ENCODE measurements at regions not wholly inside any gene's neighbourhood (a gene's known extent, or its start where the extent isn't known, plus 50 kb on each side); places are given as distances from the start of the nearest gene placed in this dataset.

GRCh38 chr12:59087691-59088090 lies 167.4 kb upstream of the LRIG3 start:
- TF ChIP-seq POLR2A (IDR thresholded peaks at IDR 0.05; ENCODE audit: low read depth, low read length) (no peak), POLR2AphosphoS5 (IDR thresholded peaks at IDR 0.05; ENCODE audit: low read depth, low read length) (no peak), TAF1 (IDR thresholded peaks at IDR 0.05; ENCODE audit: low read depth, low read length) (no peak), PAX5 (IDR thresholded peaks at IDR 0.05; ENCODE audit: insufficient read depth, low read length, severe bottlenecking) (no peak), POU2F2 (IDR thresholded peaks at IDR 0.05; ENCODE audit: low read depth, low read length) (no peak), SPI1 (IDR thresholded peaks at IDR 0.05; ENCODE audit: low read depth, low read length) (no peak)
